Neural cell (in vitro differentiated cells): ENCODE measurements at regions not wholly inside any gene's neighbourhood (a gene's known extent, or its start where the extent isn't known, plus 50 kb on each side); places are given as distances from the start of the nearest gene placed in this dataset.

Source experiments
- H2AFZ ChIP-seq: fragments of 200-600, 300-800 bp; sonication (generic), shearing (Covaris generic); 2 replicates; pipeline ENCODE4 v1.6.0; 2014; ENCODE audit warnings: low read depth, mild to moderate bottlenecking, antibody characterized with exemption, low read length, moderate library complexity
- H3F3A ChIP-seq: fragments of 200-600 bp; shearing (Covaris generic); 2 replicates; pipeline ENCODE4 v1.6.1; 2016; ENCODE audit warnings: mild to moderate bottlenecking, moderate library complexity, mixed read lengths, antibody characterized with exemption, low read length; ENCODE audit not compliant: insufficient read depth, poor library complexity, severe bottlenecking
- H3K27ac ChIP-seq: fragments of 200-600, 300-800 bp; sonication (generic), shearing (Covaris generic); 2 replicates; pipeline ENCODE4 v1.5.1; 2014; ENCODE audit warnings: mild to moderate bottlenecking, low read length, moderate library complexity
- H3K27me3 ChIP-seq: fragments of 300-800, 200-600 bp; sonication (generic), shearing (Covaris generic); 2 replicates; pipeline ENCODE4 v1.6.0; 2014; ENCODE audit warnings: mild to moderate bottlenecking, low read depth, low read length, moderate library complexity; ENCODE audit not compliant: insufficient read depth
- H3K36me3 ChIP-seq: fragments of 300-800, 200-600 bp; sonication (generic), shearing (Covaris generic); 2 replicates; pipeline ENCODE4 v1.5.1; 2014; ENCODE audit warnings: mild to moderate bottlenecking, antibody characterized with exemption, low read length, moderate library complexity; ENCODE audit not compliant: insufficient read depth
- H3K4me2 ChIP-seq: fragments of 300-800, 200-600 bp; sonication (generic), shearing (Covaris generic); 2 replicates; pipeline ENCODE4 v1.6.0; 2014; ENCODE audit warnings: mild to moderate bottlenecking, low read length
- H3K4me3 ChIP-seq: fragments of 300-800, 200-600 bp; sonication (generic), shearing (Covaris generic); 2 replicates; pipeline ENCODE4 v1.5.1; 2014; ENCODE audit warnings: mild to moderate bottlenecking, low read length, moderate library complexity
- H3K79me2 ChIP-seq: fragments of 200-600 bp; shearing (Covaris generic); replicated peaks from 2 replicates; pipeline ENCODE4 v1.6.0; 2014; ENCODE audit warnings: mild to moderate bottlenecking, low read length, moderate library complexity; ENCODE audit not compliant: insufficient read depth
- H3K9ac ChIP-seq: fragments of 300-800, 200-600 bp; sonication (generic), shearing (Covaris generic); 2 replicates; pipeline ENCODE4 v1.6.1; 2016; ENCODE audit warnings: mild to moderate bottlenecking, low read length, mixed read lengths
- H3K9me2 ChIP-seq: fragments of 200-600 bp; shearing (Covaris generic); 2 replicates; pipeline ENCODE4 v1.6.1; 2016; ENCODE audit warnings: mild to moderate bottlenecking, low read length, mixed read lengths; ENCODE audit not compliant: insufficient read depth
- H3K9me3 ChIP-seq: fragments of 200-600, 300-800 bp; sonication (generic), shearing (Covaris generic); 2 replicates; pipeline ENCODE4 v1.6.1; 2016; ENCODE audit warnings: mild to moderate bottlenecking, mixed run types, low read length, moderate library complexity, mixed read lengths
- H4K20me1 ChIP-seq: fragments of 200-600 bp; shearing (Covaris generic); 2 replicates; pipeline ENCODE4 v1.6.1; 2016; ENCODE audit warnings: mild to moderate bottlenecking, mixed run types; ENCODE audit not compliant: insufficient read depth
- CTCF ChIP-seq: fragments of 450-650 bp; IDR thresholded peaks from 2 replicates; pipeline ENCODE4 v1.5.1; 2014; ENCODE audit warnings: antibody characterized with exemption, mild to moderate bottlenecking, moderate library complexity; ENCODE audit not compliant: poor library complexity, severe bottlenecking
- EP300 ChIP-seq: fragments of 450-650 bp; conservative IDR thresholded peaks from 2 replicates; pipeline ENCODE4 v1.6.1; 2014; ENCODE audit warnings: antibody characterized with exemption, mild to moderate bottlenecking, moderate library complexity; ENCODE audit not compliant: poor library complexity, severe bottlenecking
- EZH2 ChIP-seq: fragments of 200-600, 300-800 bp; shearing (Covaris generic), sonication (generic); IDR thresholded peaks from 2 replicates; pipeline ENCODE4 v1.6.1; 2014; ENCODE audit warnings: antibody characterized with exemption, low read length, borderline replicate concordance, mild to moderate bottlenecking; ENCODE audit not compliant: insufficient read depth, poor library complexity, severe bottlenecking
- MXI1 ChIP-seq: fragments of 450-650 bp; conservative IDR thresholded peaks from 2 replicates; pipeline ENCODE4 v1.6.1; 2014; ENCODE audit warnings: antibody characterized with exemption, mild to moderate bottlenecking; ENCODE audit not compliant: poor library complexity, severe bottlenecking
- POLR2AphosphoS5 ChIP-seq: IDR thresholded peaks from 2 replicates; pipeline ENCODE4 v1.6.1; 2012
- RAD21 ChIP-seq: fragments of 450-650 bp; conservative IDR thresholded peaks from 2 replicates; pipeline ENCODE4 v1.6.1; 2014; ENCODE audit warnings: antibody characterized with exemption, mild to moderate bottlenecking, moderate library complexity
- REST ChIP-seq: IDR thresholded peaks from 2 replicates; pipeline ENCODE4 v1.6.1; 2012; ENCODE audit warnings: borderline replicate concordance
- SMC3 ChIP-seq: fragments of 450-650 bp; conservative IDR thresholded peaks from 2 replicates; pipeline ENCODE4 v1.6.1; 2014; ENCODE audit warnings: antibody characterized with exemption, mild to moderate bottlenecking, moderate library complexity; ENCODE audit not compliant: poor library complexity
- TAF1 ChIP-seq: IDR thresholded peaks from 2 replicates; pipeline ENCODE4 v1.6.1; 2012; ENCODE audit warnings: low read depth

GRCh38 chr12:67772267-67773169, 124.0 kb downstream of the DYRK2 start:
- Histone ChIP-seq H3K4me2 (peak overlapping the region; percentile 97), H3K9ac (peak overlapping the region; percentile 79), H3K36me3 (no peaks in the 10 kb centered on the region), H3K27ac (peak overlapping the region; percentile 99), H2AFZ (no peak overlapping the region), H3K9me2 (no peaks in the 10 kb centered on the region), H3F3A (peaks cover 6% of the 10 kb centered on the region), H3K9me3 (no peaks in the 10 kb centered on the region), H3K79me2 (no peaks in the 10 kb centered on the region), H3K27me3 (no peaks in the 10 kb centered on the region), H3K4me3 (peak overlapping the region; percentile 57), H4K20me1 (no peaks in the 10 kb centered on the region)
- TF ChIP-seq EZH2, result no peak
- TF ChIP-seq RAD21, result peak; percentile 70
- TF ChIP-seq EP300, result peak; percentile 99
- TF ChIP-seq REST, result peak; percentile 100
- peak; percentile 63 for TF ChIP-seq SMC3
- peak; percentile 29 for TF ChIP-seq CTCF
- TF ChIP-seq POLR2AphosphoS5, result peak; percentile 95
- no peak for TF ChIP-seq TAF1
- TF ChIP-seq MXI1, result no peak

GRCh38 chr12:67773896-67774295, 125.4 kb downstream of the DYRK2 start:
- Histone ChIP-seq H3K9me3 (no peaks in the 10 kb centered on the region), H3K9me2 (no peaks in the 10 kb centered on the region), H4K20me1 (no peaks in the 10 kb centered on the region), H3F3A (peaks cover 6% of the 10 kb centered on the region), H3K27ac (peak overlapping the region; percentile 99), H3K4me3 (no peak overlapping the region), H3K4me2 (peak overlapping the region; percentile 97), H3K27me3 (no peaks in the 10 kb centered on the region), H3K79me2 (no peaks in the 10 kb centered on the region), H2AFZ (peak overlapping the region; percentile 5), H3K9ac (peak overlapping the region; percentile 79), H3K36me3 (no peaks in the 10 kb centered on the region)
- TF ChIP-seq TAF1, result no peak
- no peak for TF ChIP-seq EP300
- no peak for TF ChIP-seq RAD21
- TF ChIP-seq POLR2AphosphoS5, result no peak
- no peak for TF ChIP-seq SMC3
- TF ChIP-seq CTCF, result no peak
- no peak for TF ChIP-seq EZH2
- no peak for TF ChIP-seq MXI1
- no peak for TF ChIP-seq REST
